K562 (cell line): ENCODE measurements at regions not wholly inside any gene's neighbourhood (a gene's known extent, or its start where the extent isn't known, plus 50 kb on each side); places are given as distances from the start of the nearest gene placed in this dataset.

ENCODE experiments used
- ATAC-seq: fragments of 200-7000 bp; cut with Tn5 transposase; 3 replicates; pipeline ENCODE4 v1.9.1; 2020; ENCODE audit warnings: moderate library complexity
- BruUV-seq: library from RNA; stranded (reverse); fragments of 400-500 nt; replicated peaks from 2 replicates; lab custom pipeline; 2021; lab: Mats Ljungman, UMichigan
- CTCF ChIA-PET: fragments of 300-600 bp; formaldehyde crosslinking; extraction: SDS; loops from one replicate; lab custom pipeline; 2021; ENCODE audit warnings: low intra/inter-chr PET ratio; lab: Yijun Ruan, JAX
- POLR2A ChIA-PET: fragments of 300-600, 350-650 bp; sonication (Branson Sonifier 250); formaldehyde crosslinking; extraction: SDS; loops from one replicate; lab custom pipeline; 2021; ENCODE audit warnings: antibody characterized with exemption, inconsistent platforms; lab: Yijun Ruan, JAX
- DNase-seq, 4 experiments: peaks; one replicate each; pipeline versions ENCODE4 v3.0.0 to v3.0.0-alpha.2; 2011 to 2018; ENCODE audit warnings: low spot score in 3 of 4, mixed read lengths in 3 of 4; ENCODE audit errors: extremely low read depth in 1 of 4
- FAIRE-seq: peaks from 2 replicates; lab custom pipeline; 2011; peaks lifted over from hg19 to GRCh38; lab: Jason Lieb, UNC
- H2AFZ ChIP-seq: 2 replicates; pipeline ENCODE4 v1.6.0; 2011; ENCODE audit warnings: low read depth, low read length, control low read depth, inconsistent platforms
- H3K27ac ChIP-seq: fragments of 200-600 bp; 3 replicates; pipeline ENCODE4 v1.8.0; 2011; ENCODE audit warnings: low read depth, mild to moderate bottlenecking, control low read depth, inconsistent platforms, low read length, moderate library complexity, mixed read lengths; ENCODE audit errors: extremely low read depth
- H3K27me3 ChIP-seq, 2 experiments: fragments of 300-600 bp in 1 of 2; 2 replicates in 1 of 2; 3 replicates in 1 of 2; pipeline versions ENCODE4 v1.6.0 to v1.8.0; 2011; ENCODE audit warnings: inconsistent platforms in 2 of 2, low read length in 2 of 2, mild to moderate bottlenecking in 1 of 2, mixed read lengths in 1 of 2, moderate library complexity in 1 of 2; ENCODE audit not compliant: control insufficient read depth in 2 of 2, insufficient read depth in 2 of 2
- H3K36me3 ChIP-seq: fragments of 300-600 bp; 3 replicates; pipeline ENCODE4 v1.8.0; 2011; ENCODE audit warnings: mild to moderate bottlenecking, low read length, inconsistent platforms; ENCODE audit not compliant: control insufficient read depth, insufficient read depth
- H3K4me1 ChIP-seq, 2 experiments: fragments of 200-600 bp in 1 of 2; replicated peaks in 1 of 2; 2 replicates in 1 of 2; 3 replicates in 1 of 2; pipeline versions ENCODE4 v1.5.1 to v1.8.0; 2011; ENCODE audit warnings: inconsistent platforms in 2 of 2, low read length in 2 of 2, mild to moderate bottlenecking in 1 of 2, mixed read lengths in 1 of 2, moderate library complexity in 1 of 2; ENCODE audit not compliant: control insufficient read depth in 2 of 2, insufficient read depth in 2 of 2
- H3K4me2 ChIP-seq: 2 replicates; pipeline ENCODE4 v1.6.1; 2011; ENCODE audit warnings: low read length, control low read depth, inconsistent platforms, mixed read lengths; ENCODE audit not compliant: insufficient read depth
- H3K4me3 ChIP-seq: fragments of 200-600 bp; sonication (generic), shearing (Covaris generic); 2 replicates; pipeline ENCODE4 v1.5.1; 2016; ENCODE audit warnings: control low read depth, inconsistent platforms
- H3K79me2 ChIP-seq: fragments of 200-600 bp; 3 replicates; pipeline ENCODE4 v1.8.0; 2011; ENCODE audit warnings: low read length, inconsistent platforms; ENCODE audit not compliant: control insufficient read depth, insufficient read depth
- H3K9ac ChIP-seq, 2 experiments: 2 replicates each; pipeline versions ENCODE4 v1.6.0 to v1.6.1; 2011; ENCODE audit warnings: low read depth in 2 of 2, low read length in 2 of 2, control low read depth in 1 of 2, inconsistent platforms in 1 of 2, mild to moderate bottlenecking in 1 of 2, mixed read lengths in 1 of 2; ENCODE audit not compliant: insufficient read depth in 1 of 2
- H3K9me1 ChIP-seq: one replicate; pipeline ENCODE4 v1.6.0; 2011; ENCODE audit warnings: inconsistent platforms, mild to moderate bottlenecking, low read length, moderate library complexity; ENCODE audit not compliant: control insufficient read depth, insufficient read depth
- H3K9me3 ChIP-seq: replicated peaks from 2 replicates; pipeline ENCODE4 v1.5.1; 2011; ENCODE audit warnings: low read depth, low read length, inconsistent platforms; ENCODE audit not compliant: control insufficient read depth, insufficient read depth
- H4K20me1 ChIP-seq: replicated peaks from 2 replicates; pipeline ENCODE4 v1.6.1; 2011; ENCODE audit warnings: low read length, inconsistent platforms, mixed read lengths; ENCODE audit not compliant: control insufficient read depth, insufficient read depth
- FOS ChIP-seq: IDR thresholded peaks from 3 replicates; pipeline ENCODE4 v1.6.1; 2011; ENCODE audit not compliant: insufficient read length; ENCODE audit errors: extremely low read depth
- GABPB2 ChIP-seq: fragments of 250-450 bp; sonication (Bioruptor Pico); conservative IDR thresholded peaks from 2 replicates; pipeline ENCODE4 v1.5.1; 2021; ENCODE audit warnings: mild to moderate bottlenecking
- MTA2 ChIP-seq: fragments of 450-650 bp; IDR thresholded peaks from 2 replicates; pipeline ENCODE4 v1.6.1; 2016; ENCODE audit warnings: low read depth
- XRCC3 ChIP-seq: fragments of 450-650 bp; IDR thresholded peaks from 2 replicates; pipeline ENCODE4 v1.6.1; 2017; ENCODE audit warnings: mild to moderate bottlenecking, moderate library complexity
- ZNF282 ChIP-seq: sonication (generic); formaldehyde crosslinking; IDR thresholded peaks from 2 replicates; pipeline ENCODE4 v1.8.1; 2023; ENCODE audit warnings: missing genetic modification reagents
- WGBS: fragments of 100-300 bp; shearing (Covaris generic); methylation state at CpG from one replicate; pipeline ENCODE4 v1.1.6; 2016; ENCODE audit warnings: low coverage, mixed read lengths; ENCODE audit not compliant: insufficient coverage; ENCODE audit errors: missing lambda C conversion rate; 5-methylcytosine and 5-hydroxymethylcytosine counted together
- in situ Hi-C: fragments of 300-500 bp; cut with MboI; formaldehyde crosslinking; loops from 4 replicates; pipeline ENCODE4 v1.15.0; 2018; ENCODE audit warnings: inconsistent platforms, mixed read lengths
- intact Hi-C: fragments of 100-400 bp; cut with micrococcal nuclease; formaldehyde crosslinking; loops from 2 replicates; pipeline ENCODE4 v1.14.2; 2022
- TF ChIP-seq, protein P1 (sequence below): sonication (generic); formaldehyde crosslinking; IDR thresholded peaks from 2 replicates; pipeline ENCODE4 v1.8.1; 2023; ENCODE audit warnings: mild to moderate bottlenecking, missing genetic modification reagents
- TF ChIP-seq, protein P2 (sequence below): fragments of 450-650 bp; IDR thresholded peaks from 2 replicates; pipeline ENCODE4 v1.6.1; 2016; ENCODE audit warnings: low read depth
- TF ChIP-seq, protein P3 (sequence below): IDR thresholded peaks from 2 replicates; pipeline ENCODE4 v1.6.1; 2016; ENCODE audit warnings: missing genetic modification characterization, missing compliant biosample characterization

DNA sequence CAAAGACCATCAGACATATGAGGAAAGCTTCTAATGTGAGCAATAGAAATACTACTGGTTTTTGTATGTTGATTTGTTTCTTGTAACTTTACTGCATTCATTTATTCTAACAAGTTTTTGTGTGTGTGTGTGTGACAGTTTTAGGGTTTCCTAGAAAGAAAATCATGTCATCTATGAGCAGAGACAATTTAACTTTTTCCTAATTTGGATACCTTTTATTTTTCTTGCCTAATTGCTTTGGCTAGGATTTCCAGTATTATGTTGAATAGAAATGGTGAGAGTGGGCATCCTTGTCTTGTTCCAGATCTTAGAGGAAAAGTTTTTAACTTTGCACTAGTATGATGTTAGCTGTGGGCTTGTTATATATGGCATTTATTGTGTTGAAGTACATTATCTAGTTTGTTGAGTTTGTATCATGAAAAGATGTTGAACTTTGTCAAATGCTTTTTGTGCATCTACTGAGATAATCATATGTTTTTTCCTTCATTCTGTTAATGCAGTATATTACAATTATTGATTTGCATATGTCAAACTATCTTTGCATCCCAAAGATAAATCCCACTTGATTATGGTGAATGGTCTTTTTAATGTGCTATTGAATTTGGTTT is 117.3 kb upstream of the CDC42EP3 start (continued):
- TF ChIP-seq FOS, result no peak

DNA sequence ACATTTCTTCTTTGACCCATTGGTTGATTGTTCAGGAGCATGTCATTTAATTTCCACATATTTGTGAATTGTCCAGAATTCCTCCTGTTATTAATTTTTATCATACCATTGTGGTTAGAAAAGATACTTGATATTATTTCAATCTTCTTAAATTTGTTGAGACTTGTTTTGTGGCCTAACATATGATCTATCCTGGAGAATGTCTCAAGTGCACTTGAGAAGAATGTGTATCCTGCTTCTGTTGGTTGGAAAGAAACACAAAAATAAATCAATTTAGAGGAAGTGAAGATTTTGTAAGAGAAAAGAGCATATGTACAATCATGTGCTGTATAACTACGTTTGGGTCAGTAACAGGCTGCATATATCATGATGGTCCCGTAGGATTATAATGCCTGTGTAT is 118.6 kb upstream of the CDC42EP3 start:
- FAIRE-seq (no peak), DNase-seq (no peak)
- Histone ChIP-seq H3K27me3 (no peaks in the 10 kb centered on the region), H3K36me3 (no peaks in the 10 kb centered on the region), H3K4me1 (no peaks in the 10 kb centered on the region), H2AFZ (no peak overlapping the region), H3K4me2 (no peak overlapping the region), H3K4me3 (no peak overlapping the region), H3K9me1 (no peaks in the 10 kb centered on the region), H4K20me1 (no peaks in the 10 kb centered on the region), H3K27ac (no peak overlapping the region), H3K9ac (no peak overlapping the region), H3K9me3 (no peaks in the 10 kb centered on the region), H3K79me2 (no peaks in the 10 kb centered on the region)
- in situ Hi-C loops (no loop called here), intact Hi-C loops (no loop called here)
- CTCF ChIA-PET, result no interaction called here
- BruUV-seq, result no TSS peak
- POLR2A ChIA-PET, result no interaction called here
- 5% methylated on average over 2 of the region's 2 CpGs for WGBS
- TF ChIP-seq, protein P1, sequence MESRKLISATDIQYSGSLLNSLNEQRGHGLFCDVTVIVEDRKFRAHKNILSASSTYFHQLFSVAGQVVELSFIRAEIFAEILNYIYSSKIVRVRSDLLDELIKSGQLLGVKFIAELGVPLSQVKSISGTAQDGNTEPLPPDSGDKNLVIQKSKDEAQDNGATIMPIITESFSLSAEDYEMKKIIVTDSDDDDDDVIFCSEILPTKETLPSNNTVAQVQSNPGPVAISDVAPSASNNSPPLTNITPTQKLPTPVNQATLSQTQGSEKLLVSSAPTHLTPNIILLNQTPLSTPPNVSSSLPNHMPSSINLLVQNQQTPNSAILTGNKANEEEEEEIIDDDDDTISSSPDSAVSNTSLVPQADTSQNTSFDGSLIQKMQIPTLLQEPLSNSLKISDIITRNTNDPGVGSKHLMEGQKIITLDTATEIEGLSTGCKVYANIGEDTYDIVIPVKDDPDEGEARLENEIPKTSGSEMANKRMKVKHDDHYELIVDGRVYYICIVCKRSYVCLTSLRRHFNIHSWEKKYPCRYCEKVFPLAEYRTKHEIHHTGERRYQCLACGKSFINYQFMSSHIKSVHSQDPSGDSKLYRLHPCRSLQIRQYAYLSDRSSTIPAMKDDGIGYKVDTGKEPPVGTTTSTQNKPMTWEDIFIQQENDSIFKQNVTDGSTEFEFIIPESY (CRISPR knock-in tag), result no peak
- TF ChIP-seq, protein P2, sequence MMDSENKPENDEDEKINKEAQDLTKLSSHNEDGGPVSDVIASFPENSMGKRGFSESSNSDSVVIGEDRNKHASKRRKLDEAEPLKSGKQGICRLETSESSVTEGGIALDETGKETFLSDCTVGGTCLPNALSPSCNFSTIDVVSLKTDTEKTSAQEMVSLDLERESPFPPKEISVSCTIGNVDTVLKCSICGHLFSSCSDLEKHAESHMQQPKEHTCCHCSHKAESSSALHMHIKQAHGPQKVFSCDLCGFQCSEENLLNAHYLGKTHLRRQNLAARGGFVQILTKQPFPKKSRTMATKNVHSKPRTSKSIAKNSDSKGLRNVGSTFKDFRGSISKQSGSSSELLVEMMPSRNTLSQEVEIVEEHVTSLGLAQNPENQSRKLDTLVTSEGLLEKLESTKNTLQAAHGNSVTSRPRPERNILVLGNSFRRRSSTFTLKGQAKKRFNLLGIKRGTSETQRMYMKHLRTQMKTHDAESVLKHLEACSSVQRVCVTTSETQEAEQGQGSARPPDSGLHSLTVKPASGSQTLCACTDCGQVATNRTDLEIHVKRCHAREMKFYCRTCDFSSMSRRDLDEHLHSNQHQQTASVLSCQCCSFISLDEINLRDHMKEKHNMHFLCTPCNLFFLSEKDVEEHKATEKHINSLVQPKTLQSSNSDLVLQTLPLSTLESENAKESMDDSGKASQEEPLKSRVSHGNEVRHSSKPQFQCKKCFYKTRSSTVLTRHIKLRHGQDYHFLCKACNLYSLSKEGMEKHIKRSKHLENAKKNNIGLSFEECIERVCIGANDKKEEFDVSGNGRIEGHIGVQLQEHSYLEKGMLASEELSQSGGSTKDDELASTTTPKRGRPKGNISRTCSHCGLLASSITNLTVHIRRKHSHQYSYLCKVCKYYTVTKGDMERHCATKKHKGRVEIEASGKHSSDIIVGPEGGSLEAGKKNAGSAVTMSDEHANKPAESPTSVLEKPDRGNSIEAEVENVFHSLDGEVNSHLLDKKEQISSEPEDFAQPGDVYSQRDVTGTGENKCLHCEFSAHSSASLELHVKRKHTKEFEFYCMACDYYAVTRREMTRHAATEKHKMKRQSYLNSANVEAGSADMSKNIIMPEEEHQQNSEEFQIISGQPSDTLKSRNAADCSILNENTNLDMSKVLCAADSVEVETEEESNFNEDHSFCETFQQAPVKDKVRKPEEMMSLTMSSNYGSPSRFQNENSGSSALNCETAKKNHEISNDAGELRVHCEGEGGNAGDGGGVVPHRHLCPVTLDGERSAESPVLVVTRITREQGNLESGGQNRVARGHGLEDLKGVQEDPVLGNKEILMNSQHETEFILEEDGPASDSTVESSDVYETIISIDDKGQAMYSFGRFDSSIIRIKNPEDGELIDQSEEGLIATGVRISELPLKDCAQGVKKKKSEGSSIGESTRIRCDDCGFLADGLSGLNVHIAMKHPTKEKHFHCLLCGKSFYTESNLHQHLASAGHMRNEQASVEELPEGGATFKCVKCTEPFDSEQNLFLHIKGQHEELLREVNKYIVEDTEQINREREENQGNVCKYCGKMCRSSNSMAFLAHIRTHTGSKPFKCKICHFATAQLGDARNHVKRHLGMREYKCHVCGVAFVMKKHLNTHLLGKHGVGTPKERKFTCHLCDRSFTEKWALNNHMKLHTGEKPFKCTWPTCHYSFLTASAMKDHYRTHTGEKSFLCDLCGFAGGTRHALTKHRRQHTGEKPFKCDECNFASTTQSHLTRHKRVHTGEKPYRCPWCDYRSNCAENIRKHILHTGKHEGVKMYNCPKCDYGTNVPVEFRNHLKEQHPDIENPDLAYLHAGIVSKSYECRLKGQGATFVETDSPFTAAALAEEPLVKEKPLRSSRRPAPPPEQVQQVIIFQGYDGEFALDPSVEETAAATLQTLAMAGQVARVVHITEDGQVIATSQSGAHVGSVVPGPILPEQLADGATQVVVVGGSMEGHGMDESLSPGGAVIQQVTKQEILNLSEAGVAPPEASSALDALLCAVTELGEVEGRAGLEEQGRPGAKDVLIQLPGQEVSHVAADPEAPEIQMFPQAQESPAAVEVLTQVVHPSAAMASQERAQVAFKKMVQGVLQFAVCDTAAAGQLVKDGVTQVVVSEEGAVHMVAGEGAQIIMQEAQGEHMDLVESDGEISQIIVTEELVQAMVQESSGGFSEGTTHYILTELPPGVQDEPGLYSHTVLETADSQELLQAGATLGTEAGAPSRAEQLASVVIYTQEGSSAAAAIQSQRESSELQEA, result no peak
- TF ChIP-seq GABPB2 (CRISPR knock-in tag), result no peak
- no peak for TF ChIP-seq ZNF282
- no peak for TF ChIP-seq XRCC3
- TF ChIP-seq MTA2, result no peak
- TF ChIP-seq, protein P3, sequence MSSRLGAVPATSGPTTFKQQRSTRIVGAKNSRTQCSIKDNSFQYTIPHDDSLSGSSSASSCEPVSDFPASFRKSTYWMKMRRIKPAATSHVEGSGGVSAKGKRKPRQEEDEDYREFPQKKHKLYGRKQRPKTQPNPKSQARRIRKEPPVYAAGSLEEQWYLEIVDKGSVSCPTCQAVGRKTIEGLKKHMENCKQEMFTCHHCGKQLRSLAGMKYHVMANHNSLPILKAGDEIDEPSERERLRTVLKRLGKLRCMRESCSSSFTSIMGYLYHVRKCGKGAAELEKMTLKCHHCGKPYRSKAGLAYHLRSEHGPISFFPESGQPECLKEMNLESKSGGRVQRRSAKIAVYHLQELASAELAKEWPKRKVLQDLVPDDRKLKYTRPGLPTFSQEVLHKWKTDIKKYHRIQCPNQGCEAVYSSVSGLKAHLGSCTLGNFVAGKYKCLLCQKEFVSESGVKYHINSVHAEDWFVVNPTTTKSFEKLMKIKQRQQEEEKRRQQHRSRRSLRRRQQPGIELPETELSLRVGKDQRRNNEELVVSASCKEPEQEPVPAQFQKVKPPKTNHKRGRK (tag), result no peak
- TF ChIP-seq, all 486 proteins: peak for 0
- no peak for ATAC-seq
